ENCODE measurements at regions not wholly inside any gene's neighbourhood (a gene's known extent, or its start where the extent isn't known, plus 50 kb on each side); places are given as distances from the start of the nearest gene placed in this dataset.
A peak's percentile ranks its signal among the peaks of the same experiment; 100 is the strongest.

GRCh38 chr12:59928416-59928815 lies 332.6 kb downstream of the SLC16A7 start:
- no peak for DNase-seq (ENCODE audit: low read depth)

- peak; percentile 51 for DNase-seq (ENCODE audit: low read depth)
These were observed 333.3 kb downstream of the SLC16A7 start for GRCh38 chr12:59929110-59929509.

GRCh38 chr12:59934486-59934885 lies 338.7 kb downstream of the SLC16A7 start:
- DNase-seq (ENCODE audit: low read depth) = no peak

- no peak for DNase-seq (ENCODE audit: low read depth)
These were observed 340.7 kb downstream of the SLC16A7 start for GRCh38 chr12:59936534-59936933.

- no peak for DNase-seq (ENCODE audit: low read depth)
These were observed 341.3 kb downstream of the SLC16A7 start for GRCh38 chr12:59937148-59937547.

GRCh38 chr12:59938190-59938962 lies 342.5 kb downstream of the SLC16A7 start:
- DNase-seq (ENCODE audit: low read depth) = no peak

GRCh38 chr12:59940631-59941342 lies 345.0 kb downstream of the SLC16A7 start:
- no peak for DNase-seq (ENCODE audit: low read depth)

GRCh38 chr12:59941461-59941860 lies 345.6 kb downstream of the SLC16A7 start:
- DNase-seq (ENCODE audit: low read depth) = no peak

- no peak for DNase-seq (ENCODE audit: low read depth)
These were observed 348.3 kb downstream of the SLC16A7 start for GRCh38 chr12:59944177-59944576.

GRCh38 chr12:59946635-59947034 lies 350.8 kb downstream of the SLC16A7 start:
- no peak for DNase-seq (ENCODE audit: low read depth)

GRCh38 chr12:59963546-59963945 lies 367.7 kb downstream of the SLC16A7 start:
- no peak for DNase-seq (ENCODE audit: low read depth)

GRCh38 chr12:59972905-59973304 lies 377.1 kb downstream of the SLC16A7 start:
- peak; percentile 4 for DNase-seq (ENCODE audit: low read depth)

GRCh38 chr12:59973515-59973914 lies 377.7 kb downstream of the SLC16A7 start:
- DNase-seq (ENCODE audit: low read depth) = no peak

- DNase-seq (ENCODE audit: low read depth) = no peak
These were observed 381.9 kb downstream of the SLC16A7 start for GRCh38 chr12:59977779-59978178.

- no peak for DNase-seq (ENCODE audit: low read depth)
These were observed 384.6 kb downstream of the SLC16A7 start for GRCh38 chr12:59980476-59980875.

- DNase-seq (ENCODE audit: low read depth) = no peak
These were observed 403.5 kb downstream of the SLC16A7 start for GRCh38 chr12:59999291-59999690.

- DNase-seq (ENCODE audit: low read depth) = no peak
These were observed 414.7 kb downstream of the SLC16A7 start for GRCh38 chr12:60010486-60010885.

GRCh38 chr12:60012659-60013058 lies 416.8 kb downstream of the SLC16A7 start:
- no peak for DNase-seq (ENCODE audit: low read depth)

GRCh38 chr12:60014436-60014835 lies 418.6 kb downstream of the SLC16A7 start:
- DNase-seq (ENCODE audit: low read depth) = no peak

- DNase-seq (ENCODE audit: low read depth) = no peak
These were observed 424.2 kb downstream of the SLC16A7 start for GRCh38 chr12:60020068-60020467.

GRCh38 chr12:60021235-60021634 lies 425.4 kb downstream of the SLC16A7 start:
- DNase-seq (ENCODE audit: low read depth) = no peak

GRCh38 chr12:60027266-60027665 lies 431.4 kb downstream of the SLC16A7 start:
- no peak for DNase-seq (ENCODE audit: low read depth)

- no peak for DNase-seq (ENCODE audit: low read depth)
These were observed 438.3 kb downstream of the SLC16A7 start for GRCh38 chr12:60034147-60034546.

Data from myocyte (in vitro differentiated cells).